Kidney epithelial cell (primary cell): ENCODE measurements at regions not wholly inside any gene's neighbourhood (a gene's known extent, or its start where the extent isn't known, plus 50 kb on each side); places are given as distances from the start of the nearest gene placed in this dataset.

ENCODE experiments used
- DNase-seq: peaks from one replicate; pipeline ENCODE4 v3.0.0-alpha.2; 2010; ENCODE audit warnings: low read depth
- H3K27me3 ChIP-seq: 2 replicates; pipeline ENCODE4 v1.6.0; 2011; ENCODE audit warnings: low read length; ENCODE audit not compliant: control insufficient read depth, insufficient read depth
- H3K36me3 ChIP-seq: 2 replicates; pipeline ENCODE4 v1.5.1; 2011; ENCODE audit warnings: low read length; ENCODE audit not compliant: control insufficient read depth, insufficient read depth
- H3K4me3 ChIP-seq: 2 replicates; pipeline ENCODE4 v1.5.1; 2011; ENCODE audit warnings: low read depth, mild to moderate bottlenecking, control low read depth, low read length
- TF ChIP-seq, protein P1 (sequence below): IDR thresholded peaks from 2 replicates; pipeline ENCODE4 v1.5.1; 2011; ENCODE audit warnings: mild to moderate bottlenecking, moderate library complexity, low read length, control low read depth, inconsistent platforms; ENCODE audit not compliant: insufficient read depth, poor library complexity, severe bottlenecking

DNA sequence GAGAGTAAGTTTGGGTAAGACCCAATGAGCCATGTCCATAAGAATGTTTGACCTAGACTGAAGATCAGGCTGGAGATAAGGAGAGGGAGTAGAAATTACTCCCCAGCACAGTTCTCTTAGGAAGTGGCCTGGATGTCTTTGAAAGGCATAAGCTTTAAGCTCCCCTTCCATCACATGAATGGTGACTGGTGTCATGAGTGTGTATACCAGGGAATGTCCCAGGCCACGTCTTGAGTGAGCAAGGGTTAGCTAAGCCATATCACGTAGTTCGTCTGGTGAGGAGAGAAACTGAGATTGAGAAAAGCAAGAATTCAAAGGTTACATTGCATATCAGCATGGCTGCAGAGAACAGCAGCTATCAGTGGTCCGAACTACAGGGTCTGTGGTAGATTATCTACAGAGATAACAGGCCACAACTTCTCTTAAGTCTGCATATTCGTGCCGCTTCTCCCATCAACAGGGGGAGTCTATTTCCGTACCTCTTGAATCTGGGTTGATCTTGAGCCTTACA is 60.1 kb upstream of the BMP2 start:
- Histone ChIP-seq H3K36me3 (no peaks in the 10 kb centered on the region), H3K27me3 (no peaks in the 10 kb centered on the region), H3K4me3 (no peak overlapping the region)
- DNase-seq = no peak
- TF ChIP-seq, protein P1, sequence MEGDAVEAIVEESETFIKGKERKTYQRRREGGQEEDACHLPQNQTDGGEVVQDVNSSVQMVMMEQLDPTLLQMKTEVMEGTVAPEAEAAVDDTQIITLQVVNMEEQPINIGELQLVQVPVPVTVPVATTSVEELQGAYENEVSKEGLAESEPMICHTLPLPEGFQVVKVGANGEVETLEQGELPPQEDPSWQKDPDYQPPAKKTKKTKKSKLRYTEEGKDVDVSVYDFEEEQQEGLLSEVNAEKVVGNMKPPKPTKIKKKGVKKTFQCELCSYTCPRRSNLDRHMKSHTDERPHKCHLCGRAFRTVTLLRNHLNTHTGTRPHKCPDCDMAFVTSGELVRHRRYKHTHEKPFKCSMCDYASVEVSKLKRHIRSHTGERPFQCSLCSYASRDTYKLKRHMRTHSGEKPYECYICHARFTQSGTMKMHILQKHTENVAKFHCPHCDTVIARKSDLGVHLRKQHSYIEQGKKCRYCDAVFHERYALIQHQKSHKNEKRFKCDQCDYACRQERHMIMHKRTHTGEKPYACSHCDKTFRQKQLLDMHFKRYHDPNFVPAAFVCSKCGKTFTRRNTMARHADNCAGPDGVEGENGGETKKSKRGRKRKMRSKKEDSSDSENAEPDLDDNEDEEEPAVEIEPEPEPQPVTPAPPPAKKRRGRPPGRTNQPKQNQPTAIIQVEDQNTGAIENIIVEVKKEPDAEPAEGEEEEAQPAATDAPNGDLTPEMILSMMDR = no peak

GRCh38 chr20:6705926-6706548 is 61.4 kb upstream of the BMP2 start:
- TF ChIP-seq, protein P1 = no peak
- no peak for DNase-seq
- Histone ChIP-seq H3K27me3 (no peaks in the 10 kb centered on the region), H3K4me3 (no peak overlapping the region), H3K36me3 (no peaks in the 10 kb centered on the region)

DNA sequence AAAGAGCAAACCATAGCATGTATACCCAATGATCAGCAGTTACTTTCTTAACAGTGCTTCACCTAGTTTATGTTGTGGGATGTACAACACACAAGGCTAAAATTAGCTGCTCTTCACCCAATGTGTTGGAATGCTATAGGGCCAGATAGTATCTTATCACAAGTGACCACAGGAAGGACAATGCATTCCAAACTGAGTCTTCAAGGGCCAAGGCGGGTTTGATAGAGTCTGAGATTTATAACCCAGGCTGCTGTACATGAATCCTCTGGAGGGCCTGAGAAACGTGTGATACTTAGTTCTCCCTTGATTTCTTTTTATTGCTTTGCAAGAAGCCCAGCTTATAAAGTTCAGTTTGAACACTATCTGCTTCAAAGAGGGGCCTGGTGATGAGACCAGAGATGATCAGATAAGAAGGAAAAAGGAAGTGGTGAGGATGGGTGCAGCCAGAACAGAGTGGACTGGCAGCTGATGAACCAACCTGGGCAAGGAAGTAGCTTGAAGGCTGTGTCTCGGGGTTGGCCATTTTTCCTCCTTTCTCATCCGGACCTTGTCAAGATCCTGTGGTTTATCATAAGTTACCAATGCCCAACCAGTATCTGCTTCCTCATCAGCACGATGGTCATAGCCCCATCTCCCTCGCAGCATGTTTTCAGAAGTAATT is 62.2 kb upstream of the BMP2 start:
- Histone ChIP-seq H3K36me3 (no peaks in the 10 kb centered on the region), H3K4me3 (no peak overlapping the region), H3K27me3 (no peaks in the 10 kb centered on the region)
- TF ChIP-seq, protein P1 = no peak
- DNase-seq = no peak

DNA sequence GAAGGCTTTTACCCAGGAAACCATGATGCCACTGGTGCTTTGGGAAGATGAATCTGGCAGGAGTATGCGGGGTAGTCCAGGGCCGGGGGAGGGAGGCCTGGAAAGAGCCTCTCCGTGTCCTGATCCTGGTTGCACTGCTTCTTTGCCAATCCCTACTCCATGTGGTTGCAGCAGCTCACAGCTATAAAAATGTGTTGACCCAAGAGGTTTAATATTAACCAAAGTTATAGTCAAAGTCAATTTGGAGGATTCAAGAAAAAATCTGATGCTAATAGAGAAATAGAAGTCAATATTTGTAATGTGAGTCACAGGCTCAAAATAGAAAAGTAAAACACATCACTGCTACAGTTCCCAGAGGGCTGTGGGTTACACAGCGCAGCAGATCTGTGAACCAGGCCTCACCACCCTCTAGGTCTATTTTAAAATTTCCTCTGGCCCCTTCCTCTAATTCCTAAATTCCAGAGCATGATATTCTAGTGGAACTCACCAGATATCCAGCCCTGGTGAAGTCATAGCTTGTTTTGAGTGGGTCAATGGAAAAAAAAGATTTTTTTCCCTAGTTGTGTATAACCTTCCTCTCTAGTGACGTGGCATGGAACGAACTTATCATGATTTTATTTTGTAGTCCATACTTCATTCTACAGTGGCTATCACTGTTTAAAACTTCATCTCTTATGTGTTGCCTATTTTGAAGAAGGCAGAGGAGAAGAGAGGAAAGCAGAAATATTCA is 63.2 kb upstream of the BMP2 start:
- Histone ChIP-seq H3K4me3 (no peak overlapping the region), H3K27me3 (no peaks in the 10 kb centered on the region), H3K36me3 (no peaks in the 10 kb centered on the region)
- peak; percentile 88 for DNase-seq
- TF ChIP-seq, protein P1 = no peak

GRCh38 chr20:6703656-6704055 is 63.8 kb upstream of the BMP2 start:
- TF ChIP-seq, protein P1 = no peak

More at GRCh38 chr20:6703656-6704055, 63.8 kb upstream of the BMP2 start:
- H3K27me3 ChIP-seq = no peaks in the 10 kb centered on the region
- no peak overlapping the region for H3K4me3 ChIP-seq
- DNase-seq = no peak
- no peaks in the 10 kb centered on the region for H3K36me3 ChIP-seq
